ENCODE measurements at regions not wholly inside any gene's neighbourhood (a gene's known extent, or its start where the extent isn't known, plus 50 kb on each side); places are given as distances from the start of the nearest gene placed in this dataset.

DNA sequence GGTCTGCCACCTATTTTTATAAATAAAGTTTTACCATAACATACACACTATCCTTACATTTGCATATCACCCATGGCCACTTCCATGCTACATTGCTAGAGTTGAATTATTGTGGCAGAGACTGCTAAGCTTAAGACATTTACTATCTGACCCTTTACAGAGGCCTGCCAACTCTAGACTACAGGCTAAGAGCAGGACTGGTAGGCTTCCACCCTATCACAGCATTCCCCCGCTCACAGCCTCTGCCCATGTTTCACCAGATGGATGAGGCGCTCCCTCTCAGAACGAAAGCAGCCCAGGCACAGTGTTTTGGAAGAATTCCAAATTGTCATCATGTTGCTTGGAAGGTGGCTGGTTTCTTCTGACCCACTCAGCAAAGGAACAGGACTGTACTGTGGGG lies 91.7 kb upstream of the SLC35G4 start:
- TF ChIP-seq POLR2AphosphoS5 (IDR thresholded peaks at IDR 0.05) (no peak), EP300 (IDR thresholded peaks at IDR 0.05) (no peak)
- TF ChIP-seq, protein P1, sequence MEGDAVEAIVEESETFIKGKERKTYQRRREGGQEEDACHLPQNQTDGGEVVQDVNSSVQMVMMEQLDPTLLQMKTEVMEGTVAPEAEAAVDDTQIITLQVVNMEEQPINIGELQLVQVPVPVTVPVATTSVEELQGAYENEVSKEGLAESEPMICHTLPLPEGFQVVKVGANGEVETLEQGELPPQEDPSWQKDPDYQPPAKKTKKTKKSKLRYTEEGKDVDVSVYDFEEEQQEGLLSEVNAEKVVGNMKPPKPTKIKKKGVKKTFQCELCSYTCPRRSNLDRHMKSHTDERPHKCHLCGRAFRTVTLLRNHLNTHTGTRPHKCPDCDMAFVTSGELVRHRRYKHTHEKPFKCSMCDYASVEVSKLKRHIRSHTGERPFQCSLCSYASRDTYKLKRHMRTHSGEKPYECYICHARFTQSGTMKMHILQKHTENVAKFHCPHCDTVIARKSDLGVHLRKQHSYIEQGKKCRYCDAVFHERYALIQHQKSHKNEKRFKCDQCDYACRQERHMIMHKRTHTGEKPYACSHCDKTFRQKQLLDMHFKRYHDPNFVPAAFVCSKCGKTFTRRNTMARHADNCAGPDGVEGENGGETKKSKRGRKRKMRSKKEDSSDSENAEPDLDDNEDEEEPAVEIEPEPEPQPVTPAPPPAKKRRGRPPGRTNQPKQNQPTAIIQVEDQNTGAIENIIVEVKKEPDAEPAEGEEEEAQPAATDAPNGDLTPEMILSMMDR (IDR thresholded peaks at IDR 0.05): no peak
